VCaP (cell line): ENCODE measurements at regions not wholly inside any gene's neighbourhood (a gene's known extent, or its start where the extent isn't known, plus 50 kb on each side); places are given as distances from the start of the nearest gene placed in this dataset.
A peak's percentile ranks its signal among the peaks of the same experiment; 100 is the strongest.

Experiments used
- H3K27ac ChIP-seq: fragments of 450-650 bp; 2 replicates; pipeline ENCODE4 v1.5.1; 2017
- CTCF ChIP-seq: fragments of 450-650 bp; conservative IDR thresholded peaks from 2 replicates; pipeline ENCODE4 v1.5.1; 2017; ENCODE audit warnings: mild to moderate bottlenecking, moderate library complexity

GRCh38 chr2:177331466-177331997 lies 61.0 kb upstream of the AGPS start:
- no peak for TF ChIP-seq CTCF
- H3K27ac ChIP-seq = no peak overlapping the region

DNA sequence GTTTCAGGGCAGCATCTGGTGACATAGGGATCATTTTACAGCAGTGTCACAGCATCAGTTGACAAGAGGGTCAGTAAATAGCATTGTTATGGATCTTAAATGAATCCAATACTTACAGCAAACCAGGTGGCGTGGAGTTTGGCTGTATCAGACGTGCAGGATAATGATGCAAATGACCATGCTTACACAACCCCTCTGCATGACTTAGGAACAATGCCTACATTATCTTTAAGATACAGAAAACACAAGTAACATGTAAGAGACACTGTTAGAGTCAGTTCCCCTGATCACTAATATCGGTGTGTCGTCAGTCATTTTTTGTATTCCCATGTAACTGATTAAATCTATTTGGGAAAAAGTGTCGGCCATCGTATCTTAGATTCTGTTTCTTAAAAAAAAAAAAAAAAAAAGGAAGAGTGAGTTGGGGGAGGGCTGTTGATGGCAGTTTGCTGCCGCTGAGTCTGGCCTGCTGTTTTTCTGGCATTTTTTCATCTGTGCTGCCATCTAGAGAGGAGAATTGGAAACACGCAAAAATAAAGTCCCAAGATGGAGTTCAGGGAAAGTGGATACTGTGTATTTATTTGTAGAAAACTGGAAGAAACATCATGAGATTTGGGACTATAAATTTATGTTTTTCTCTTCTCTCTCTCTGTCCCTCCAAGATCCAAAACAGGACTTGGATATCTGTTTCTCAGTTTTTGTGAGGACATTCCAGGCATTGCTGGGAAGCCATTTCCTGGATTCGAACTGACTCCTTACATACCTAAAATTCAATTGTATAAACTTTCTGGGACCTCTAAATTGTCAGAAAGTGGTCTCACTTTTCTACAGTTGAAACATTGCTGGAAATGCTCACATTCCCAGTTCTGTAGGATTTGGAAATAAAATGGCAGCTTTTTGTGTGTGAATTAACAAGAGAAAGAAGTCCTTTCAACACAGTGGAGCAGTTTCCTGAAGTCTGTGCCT lies 60.3 kb upstream of the AGPS start:
- no peak overlapping the region for H3K27ac ChIP-seq
- TF ChIP-seq CTCF = peak; percentile 74

- no peak overlapping the region for H3K27ac ChIP-seq
- no peak for TF ChIP-seq CTCF
Measured at GRCh38 chr2:177332992-177333388, 59.6 kb upstream of the AGPS start.

DNA sequence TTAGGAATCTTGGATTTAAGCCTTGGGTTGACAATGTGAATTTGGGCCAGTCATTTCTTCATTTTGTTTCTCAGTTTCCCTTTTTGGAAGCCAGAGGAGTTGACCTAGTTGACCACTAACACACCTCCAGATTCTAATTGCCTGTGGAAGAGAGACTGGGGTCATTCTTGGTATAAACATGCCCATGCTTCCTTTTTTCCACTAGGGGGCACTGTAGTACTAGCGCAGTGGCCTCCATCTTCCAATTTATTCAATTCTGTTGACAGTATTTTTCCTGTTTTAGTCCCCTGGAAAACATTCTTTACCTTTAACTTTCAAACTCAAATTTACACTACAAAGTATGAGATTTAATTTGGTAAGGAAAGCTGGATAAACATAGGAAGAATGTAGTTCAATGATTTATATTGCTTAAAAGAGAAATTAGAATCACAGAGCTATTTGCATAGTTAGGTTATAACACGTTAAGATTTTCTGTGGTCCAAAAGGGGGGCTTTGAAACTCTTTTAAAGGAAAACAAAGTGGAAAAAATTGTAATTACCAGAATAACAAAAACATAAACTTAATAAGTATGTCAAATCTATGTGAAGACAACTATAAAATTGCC lies 57.5 kb upstream of the AGPS start:
- TF ChIP-seq CTCF = peak; percentile 95
- no peak overlapping the region for H3K27ac ChIP-seq

GRCh38 chr2:177335917-177336450 lies 56.6 kb upstream of the AGPS start:
- TF ChIP-seq CTCF = no peak
- no peak overlapping the region for H3K27ac ChIP-seq

GRCh38 chr2:177338177-177338721 lies 54.3 kb upstream of the AGPS start:
- no peak overlapping the region for H3K27ac ChIP-seq
- TF ChIP-seq CTCF = no peak

DNA sequence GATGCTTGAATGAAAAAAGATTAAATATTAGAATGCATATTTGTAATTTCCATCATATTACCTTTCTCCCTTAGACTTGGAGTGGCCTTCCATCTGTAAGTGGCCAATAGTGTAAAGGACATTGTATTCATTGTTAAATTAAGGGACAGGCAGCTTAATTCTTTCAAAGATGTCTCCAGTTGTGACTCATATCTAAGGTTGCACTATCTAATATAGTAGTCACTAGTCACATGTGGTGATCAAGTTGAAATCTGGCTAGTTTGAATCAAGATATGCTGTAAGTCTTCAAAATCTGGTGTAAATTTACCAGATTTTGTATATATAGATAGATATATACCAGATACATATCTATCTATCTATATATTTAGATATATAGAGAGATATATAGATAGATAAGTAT lies 52.4 kb upstream of the AGPS start:
- no peak for TF ChIP-seq CTCF
- H3K27ac ChIP-seq = no peak overlapping the region
